Hepatocyte (in vitro differentiated cells): ENCODE measurements at regions not wholly inside any gene's neighbourhood (a gene's known extent, or its start where the extent isn't known, plus 50 kb on each side); places are given as distances from the start of the nearest gene placed in this dataset.

Experiments used
- DNase-seq: peaks from one replicate; pipeline ENCODE4 v3.0.0-alpha.2; 2016; ENCODE audit warnings: low spot score
- H2AFZ ChIP-seq: fragments of 200-600 bp; sonication (generic); 2 replicates; pipeline ENCODE4 v1.6.0; 2016; ENCODE audit warnings: antibody characterized with exemption, mild to moderate bottlenecking
- H3K27ac ChIP-seq: fragments of 200-600 bp; sonication (generic); 2 replicates; pipeline ENCODE4 v1.5.1; 2016; ENCODE audit warnings: mild to moderate bottlenecking
- H3K27me3 ChIP-seq: fragments of 200-600 bp; sonication (generic); 2 replicates; pipeline ENCODE4 v1.6.1; 2016
- H3K36me3 ChIP-seq: fragments of 200-600 bp; sonication (generic); replicated peaks from 2 replicates; pipeline ENCODE4 v1.5.1; 2016; ENCODE audit warnings: low read depth; ENCODE audit not compliant: insufficient read depth
- H3K4me1 ChIP-seq: fragments of 200-600 bp; sonication (generic); 2 replicates; pipeline ENCODE4 v1.5.1; 2016; ENCODE audit warnings: mild to moderate bottlenecking, moderate library complexity; ENCODE audit not compliant: insufficient read depth
- H3K4me2 ChIP-seq: fragments of 200-600 bp; sonication (generic); 2 replicates; pipeline ENCODE4 v1.6.0; 2016
- H3K4me3 ChIP-seq: fragments of 200-600 bp; sonication (generic); 2 replicates; pipeline ENCODE4 v1.5.1; 2016; ENCODE audit warnings: mild to moderate bottlenecking
- H3K79me2 ChIP-seq: fragments of 200-600 bp; sonication (generic); 2 replicates; pipeline ENCODE4 v1.6.0; 2017; ENCODE audit warnings: mild to moderate bottlenecking
- H3K9me2 ChIP-seq: fragments of 200-600 bp; sonication (generic); replicated peaks from 2 replicates; pipeline ENCODE4 v1.6.0; 2017; ENCODE audit warnings: mild to moderate bottlenecking; ENCODE audit not compliant: insufficient read depth
- H3K9me3 ChIP-seq: fragments of 200-600 bp; sonication (generic); 2 replicates; pipeline ENCODE4 v1.5.1; 2016; ENCODE audit warnings: low read depth, mild to moderate bottlenecking
- H4K20me1 ChIP-seq: fragments of 200-600 bp; sonication (generic); 2 replicates; pipeline ENCODE4 v1.6.0; 2016; ENCODE audit warnings: mild to moderate bottlenecking; ENCODE audit not compliant: insufficient read depth, poor library complexity, severe bottlenecking
- CTCF ChIP-seq: fragments of 200-600 bp; sonication (generic); IDR thresholded peaks from 2 replicates; pipeline ENCODE4 v1.5.1; 2016; ENCODE audit warnings: antibody characterized with exemption, mild to moderate bottlenecking; ENCODE audit not compliant: poor library complexity
- EZH2 ChIP-seq: fragments of 200-600 bp; sonication (generic); IDR thresholded peaks from 2 replicates; pipeline ENCODE4 v1.6.1; 2016; ENCODE audit warnings: antibody characterized with exemption, mild to moderate bottlenecking, borderline replicate concordance
- EZH2phosphoT487 ChIP-seq: fragments of 200-600 bp; sonication (generic); IDR thresholded peaks from one replicate; pipeline ENCODE4 v1.6.1; 2018; ENCODE audit warnings: antibody characterized with exemption, mild to moderate bottlenecking, low read depth, moderate library complexity; ENCODE audit not compliant: unreplicated experiment, severe bottlenecking
- whole genome bisulfite sequencing: methylation state at CpG from one replicate; pipeline ENCODE4 v1.1.6; 2016; ENCODE audit warnings: low lambda C conversion rate; ENCODE audit errors: missing lambda C conversion rate; 5-methylcytosine and 5-hydroxymethylcytosine counted together

- H3K79me2 ChIP-seq = no peaks in the 10 kb centered on the region
- no peak for DNase-seq
- no peak overlapping the region for H2AFZ ChIP-seq
- H4K20me1 ChIP-seq = no peaks in the 10 kb centered on the region
- H3K9me2 ChIP-seq = no peaks in the 10 kb centered on the region
- no peak overlapping the region for H3K4me2 ChIP-seq
- no peak for TF ChIP-seq EZH2
- TF ChIP-seq CTCF = no peak
- TF ChIP-seq EZH2phosphoT487 = no peak
- no peaks in the 10 kb centered on the region for H3K4me1 ChIP-seq
- no peak overlapping the region for H3K4me3 ChIP-seq
- H3K36me3 ChIP-seq = no peaks in the 10 kb centered on the region
- H3K27ac ChIP-seq = no peak overlapping the region
- WGBS = 96% methylated on average over 3 of the region's 3 CpGs
- H3K9me3 ChIP-seq = no peaks in the 10 kb centered on the region
- no peaks in the 10 kb centered on the region for H3K27me3 ChIP-seq
Measured at GRCh38 chr4:106424426-106424825, 55.8 kb upstream of the GIMD1 start.

GRCh38 chr4:106423791-106424190 is 55.2 kb upstream of the GIMD1 start:
- H3K9me3 ChIP-seq = no peaks in the 10 kb centered on the region
- no peak overlapping the region for H3K4me3 ChIP-seq
- no peak for DNase-seq
- no peak overlapping the region for H3K4me2 ChIP-seq
- no peaks in the 10 kb centered on the region for H3K9me2 ChIP-seq
- no peaks in the 10 kb centered on the region for H3K79me2 ChIP-seq
- H2AFZ ChIP-seq = no peak overlapping the region
- no peaks in the 10 kb centered on the region for H3K36me3 ChIP-seq
- no peak overlapping the region for H3K27ac ChIP-seq
- no peaks in the 10 kb centered on the region for H3K4me1 ChIP-seq
- no peak for TF ChIP-seq EZH2phosphoT487
- TF ChIP-seq CTCF = no peak
- no peak for TF ChIP-seq EZH2
- no peaks in the 10 kb centered on the region for H4K20me1 ChIP-seq
- H3K27me3 ChIP-seq = no peaks in the 10 kb centered on the region

- Histone ChIP-seq H3K4me1 (no peaks in the 10 kb centered on the region), H3K9me2 (no peaks in the 10 kb centered on the region), H4K20me1 (no peaks in the 10 kb centered on the region), H3K4me3 (no peak overlapping the region), H3K9me3 (no peaks in the 10 kb centered on the region), H3K79me2 (no peaks in the 10 kb centered on the region), H2AFZ (no peak overlapping the region), H3K4me2 (no peak overlapping the region), H3K27me3 (no peaks in the 10 kb centered on the region), H3K27ac (no peak overlapping the region), H3K36me3 (no peaks in the 10 kb centered on the region)
- no peak for TF ChIP-seq CTCF
- no peak for TF ChIP-seq EZH2phosphoT487
- no peak for TF ChIP-seq EZH2
- 92% methylated on average over 1 of the region's 1 CpG for WGBS
- no peak for DNase-seq
Measured at GRCh38 chr4:106422766-106423165, 54.2 kb upstream of the GIMD1 start.
